IMR-90 (cell line): ENCODE measurements at regions not wholly inside any gene's neighbourhood (a gene's known extent, or its start where the extent isn't known, plus 50 kb on each side); places are given as distances from the start of the nearest gene placed in this dataset.

Source experiments
- ATAC-seq: fragments of 200-7000 bp; cut with Tn5 transposase; 2 replicates; pipeline ENCODE4 v1.9.1; 2020; ENCODE audit warnings: low read depth, mild to moderate bottlenecking, moderate library complexity
- BruUV-seq: library from RNA; stranded (reverse); fragments of 400-500 nt; replicated peaks from 2 replicates; lab custom pipeline; 2021; lab: Mats Ljungman, UMichigan
- CTCF ChIA-PET: fragments of 300-600 bp; formaldehyde crosslinking; extraction: SDS; loops from one replicate; lab custom pipeline; 2021; ENCODE audit warnings: antibody characterized with exemption; lab: Yijun Ruan, JAX
- POLR2A ChIA-PET: fragments of 300-600 bp; sonication (Branson Sonifier 250); formaldehyde crosslinking; loops from one replicate; lab custom pipeline; 2022; ENCODE audit warnings: antibody characterized with exemption; ENCODE audit not compliant: unreplicated experiment; lab: Charles Lee
- DNase-seq: peaks from one replicate; pipeline ENCODE4 v3.0.0; 2013
- H2AFZ ChIP-seq: replicated peaks from 2 replicates; pipeline ENCODE3; 2013; ENCODE audit warnings: low read length, mild to moderate bottlenecking; ENCODE audit not compliant: poor library complexity
- H2AK5ac ChIP-seq: 2 replicates; pipeline ENCODE4 v1.6.1; 2013; ENCODE audit warnings: low read depth, low read length, inconsistent platforms
- H2AK9ac ChIP-seq: replicated peaks from 2 replicates; pipeline ENCODE3; 2013; ENCODE audit warnings: mild to moderate bottlenecking, low read depth, low read length, moderate library complexity; ENCODE audit not compliant: poor library complexity
- H2BK120ac ChIP-seq: 2 replicates; pipeline ENCODE4 v1.6.1; 2013; ENCODE audit warnings: low read depth, low read length, inconsistent platforms
- H2BK15ac ChIP-seq: 3 replicates; pipeline ENCODE4 v1.6.1; 2013; ENCODE audit warnings: low read depth, low read length, inconsistent platforms
- H2BK20ac ChIP-seq: 2 replicates; pipeline ENCODE4 v1.6.1; 2013; ENCODE audit warnings: low read depth, mild to moderate bottlenecking, inconsistent platforms, low read length, moderate library complexity
- H2BK5ac ChIP-seq: 2 replicates; pipeline ENCODE4 v1.6.1; 2013; ENCODE audit warnings: mild to moderate bottlenecking, low read depth, low read length, inconsistent platforms; ENCODE audit not compliant: poor library complexity, severe bottlenecking
- H3K14ac ChIP-seq: replicated peaks from 2 replicates; pipeline ENCODE4 v1.6.1; 2013; ENCODE audit warnings: low read depth, low read length, inconsistent platforms
- H3K18ac ChIP-seq: 2 replicates; pipeline ENCODE4 v1.6.1; 2013; ENCODE audit warnings: low read depth, low read length, control low read depth
- H3K23ac ChIP-seq: 2 replicates; pipeline ENCODE4 v1.6.1; 2013; ENCODE audit warnings: low read depth, low read length, inconsistent platforms
- H3K27ac ChIP-seq: 2 replicates; pipeline ENCODE4 v1.5.1; 2013; ENCODE audit warnings: mild to moderate bottlenecking, control low read depth, low read length; ENCODE audit not compliant: insufficient read depth
- H3K27me3 ChIP-seq: 2 replicates; pipeline ENCODE4 v1.6.1; 2013; ENCODE audit warnings: low read length; ENCODE audit not compliant: control insufficient read depth, insufficient read depth
- H3K36me3 ChIP-seq: 2 replicates; pipeline ENCODE4 v1.6.1; 2013; ENCODE audit warnings: low read length, mixed read lengths; ENCODE audit not compliant: control insufficient read depth, insufficient read depth
- H3K4ac ChIP-seq: 2 replicates; pipeline ENCODE4 v1.6.1; 2013; ENCODE audit warnings: low read depth, low read length, inconsistent platforms
- H3K4me1 ChIP-seq: 2 replicates; pipeline ENCODE4 v1.6.1; 2013; ENCODE audit warnings: low read length, mixed read lengths; ENCODE audit not compliant: control insufficient read depth, insufficient read depth
- H3K4me2 ChIP-seq: 2 replicates; pipeline ENCODE4 v1.6.1; 2013; ENCODE audit warnings: low read depth, mild to moderate bottlenecking, control low read depth, low read length, moderate library complexity
- H3K4me3 ChIP-seq: 2 replicates; pipeline ENCODE4 v1.5.1; 2013; ENCODE audit warnings: low read depth, mild to moderate bottlenecking, control low read depth, low read length, moderate library complexity; ENCODE audit not compliant: insufficient read depth
- H3K56ac ChIP-seq: 2 replicates; pipeline ENCODE4 v1.6.1; 2013; ENCODE audit warnings: low read length, inconsistent platforms; ENCODE audit not compliant: insufficient read depth; ENCODE audit errors: extremely low read depth
- H3K79me1 ChIP-seq, 2 experiments: 2 replicates each; pipeline ENCODE4 v1.6.1; 2013; ENCODE audit warnings: low read length in 2 of 2, inconsistent platforms in 1 of 2, low read depth in 1 of 2
- H3K9ac ChIP-seq: 2 replicates; pipeline ENCODE4 v1.6.1; 2013; ENCODE audit warnings: low read depth, low read length, control low read depth
- H3K9me1 ChIP-seq: 2 replicates; pipeline ENCODE4 v1.6.1; 2013; ENCODE audit warnings: low read length, inconsistent platforms; ENCODE audit not compliant: insufficient read depth
- H3K9me3 ChIP-seq: 2 replicates; pipeline ENCODE4 v1.6.1; 2013; ENCODE audit warnings: low read length; ENCODE audit not compliant: control insufficient read depth, insufficient read depth
- H4K20me1 ChIP-seq: 2 replicates; pipeline ENCODE4 v1.6.1; 2013; ENCODE audit warnings: low read length, inconsistent platforms; ENCODE audit not compliant: insufficient read depth
- H4K5ac ChIP-seq: 2 replicates; pipeline ENCODE4 v1.6.1; 2013; ENCODE audit warnings: mild to moderate bottlenecking, low read depth, low read length, control low read depth
- H4K8ac ChIP-seq, 2 experiments: 2 replicates each; pipeline ENCODE4 v1.6.1; 2013; ENCODE audit warnings: low read depth in 2 of 2, low read length in 2 of 2, control low read depth in 1 of 2, inconsistent platforms in 1 of 2
- H4K91ac ChIP-seq: 2 replicates; pipeline ENCODE4 v1.6.1; 2013; ENCODE audit warnings: low read depth, low read length, inconsistent platforms; ENCODE audit not compliant: insufficient read depth
- BHLHE40 ChIP-seq: fragments of 150-350 bp; IDR thresholded peaks from 2 replicates; pipeline ENCODE4 v1.6.1; 2016; ENCODE audit warnings: mild to moderate bottlenecking, low read depth, low read length
- CEBPB ChIP-seq: IDR thresholded peaks from 2 replicates; pipeline ENCODE4 v1.6.1; 2012; ENCODE audit warnings: low read depth, low read length, improper control_type of control experiment
- CHD1 ChIP-seq: IDR thresholded peaks from 2 replicates; pipeline ENCODE4 v1.6.1; 2012; ENCODE audit warnings: low read depth, low read length, improper control_type of control experiment
- CTCF ChIP-seq: conservative IDR thresholded peaks from 2 replicates; pipeline ENCODE4 v1.5.1; 2012; ENCODE audit warnings: mild to moderate bottlenecking, low read depth, low read length, improper control_type of control experiment
- FOS ChIP-seq: fragments of 150-350 bp; IDR thresholded peaks from 2 replicates; pipeline ENCODE4 v1.6.1; 2016; ENCODE audit warnings: low read depth, low read length
- MAFK ChIP-seq: IDR thresholded peaks from 2 replicates; pipeline ENCODE4 v1.6.1; 2012; ENCODE audit warnings: low read depth, low read length, improper control_type of control experiment
- MAZ ChIP-seq: IDR thresholded peaks from 2 replicates; pipeline ENCODE4 v1.6.1; 2012; ENCODE audit warnings: low read depth, mild to moderate bottlenecking, low read length, improper control_type of control experiment, moderate library complexity, borderline replicate concordance
- MXI1 ChIP-seq: IDR thresholded peaks from 2 replicates; pipeline ENCODE4 v1.6.1; 2012; ENCODE audit warnings: low read depth, mild to moderate bottlenecking, low read length, moderate library complexity, borderline replicate concordance
- NFE2L2 ChIP-seq: fragments of 150-350 bp; IDR thresholded peaks from 2 replicates; pipeline ENCODE4 v1.6.1; 2016; ENCODE audit warnings: low read depth, mild to moderate bottlenecking, low read length
- RAD21 ChIP-seq: IDR thresholded peaks from 2 replicates; pipeline ENCODE4 v1.6.1; 2012; ENCODE audit warnings: low read length, improper control_type of control experiment
- WGBS, 2 experiments: methylation state at CpG; one replicate each; pipeline versions ENCODE4 v1.1.5 to v1.1.7; 2013; ENCODE audit warnings: missing lambda C conversion rate in 2 of 2; ENCODE audit not compliant: insufficient read length in 1 of 2; ENCODE audit errors: extremely low coverage in 2 of 2; 5-methylcytosine and 5-hydroxymethylcytosine counted together
- dilution Hi-C: fragments of 300-500 bp; cut with HindIII; formaldehyde crosslinking; loops from one replicate; pipeline ENCODE4 v1.14.3; 2018; ENCODE audit warnings: low sequenced_read_pairs; ENCODE audit not compliant: unreplicated experiment
- in situ Hi-C: fragments of 300-500 bp; cut with MboI; formaldehyde crosslinking; loops from 3 replicates; pipeline ENCODE4 v1.14.3; 2019; ENCODE audit warnings: low sequenced_read_pairs, inconsistent platforms, mixed read lengths
- intact Hi-C: fragments of 100-400 bp; cut with micrococcal nuclease; formaldehyde crosslinking; loops from 2 replicates; pipeline ENCODE4 v1.10.0; 2022
- TF ChIP-seq, protein P1 (sequence below): fragments of 150-350 bp; IDR thresholded peaks from 2 replicates; pipeline ENCODE4 v1.6.1; 2016; ENCODE audit warnings: low read depth, mild to moderate bottlenecking, low read length, moderate library complexity, borderline replicate concordance

DNA sequence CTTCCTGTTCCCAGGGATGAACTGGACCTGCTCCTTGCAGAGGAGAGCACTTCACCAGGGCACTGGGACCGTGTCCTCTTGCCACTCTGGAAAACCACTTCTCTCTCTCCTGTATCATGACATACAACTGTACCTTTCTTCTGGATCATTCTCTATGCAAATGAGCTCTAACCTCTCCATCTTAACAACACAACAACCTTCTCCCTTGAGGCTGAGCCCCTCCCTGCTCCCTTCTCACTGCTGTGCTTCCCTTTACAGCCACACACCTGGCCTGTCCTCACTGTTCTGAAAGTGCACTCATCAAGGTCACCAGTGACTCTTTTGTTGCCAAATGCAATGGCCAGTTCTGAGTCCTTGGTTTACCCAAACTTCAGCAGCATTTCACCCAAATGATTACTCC, 54.5 kb upstream of the MRPS6 start:
- Histone ChIP-seq H4K20me1 (no peaks in the 10 kb centered on the region), H3K27ac (no peak overlapping the region), H4K8ac (no peak overlapping the region), H3K9me3 (peaks cover 12% of the 10 kb centered on the region), H3K79me1 (no peaks in the 10 kb centered on the region), H4K91ac (no peak overlapping the region), H3K4me1 (peaks cover 2% of the 10 kb centered on the region; the same call in 1 of the 2 replicates), H2BK15ac (no peak overlapping the region), H2AFZ (no peak overlapping the region), H3K4me3 (no peak overlapping the region), H3K4ac (no peak overlapping the region), H3K23ac (no peak overlapping the region), H3K18ac (no peak overlapping the region), H3K27me3 (peaks cover 8% of the 10 kb centered on the region), H2AK9ac (no peak overlapping the region), H2BK5ac (no peak overlapping the region), H3K36me3 (no peaks in the 10 kb centered on the region), H3K9ac (no peak overlapping the region), H4K5ac (no peak overlapping the region), H3K4me2 (no peak overlapping the region), H3K14ac (no peak overlapping the region), H2BK120ac (no peak overlapping the region), H3K9me1 (peaks cover 4% of the 10 kb centered on the region; the same call in 1 of the 2 replicates), H2BK20ac (no peak overlapping the region), H3K56ac (no peak overlapping the region), H2AK5ac (no peak overlapping the region)
- dilution Hi-C loops, result no loop called here
- in situ Hi-C loops, result no loop called here
- CTCF ChIA-PET, result no interaction called here
- POLR2A ChIA-PET, result no interaction called here
- intact Hi-C loops, result no loop called here
- no TSS peak for BruUV-seq
- ATAC-seq, result no peak
- 63% methylated on average over 1 of the region's 1 CpG; no CpG with 5 or more reads in 1 of the 2 experiments for WGBS, 2 experiments
- TF ChIP-seq MAFK, result no peak
- no peak for TF ChIP-seq FOS
- TF ChIP-seq MAZ, result no peak
- TF ChIP-seq CTCF, result no peak
- no peak for TF ChIP-seq BHLHE40
- no peak for TF ChIP-seq CEBPB
- TF ChIP-seq CHD1, result no peak
- no peak for TF ChIP-seq MXI1
- no peak for TF ChIP-seq RAD21
- TF ChIP-seq, protein P1, sequence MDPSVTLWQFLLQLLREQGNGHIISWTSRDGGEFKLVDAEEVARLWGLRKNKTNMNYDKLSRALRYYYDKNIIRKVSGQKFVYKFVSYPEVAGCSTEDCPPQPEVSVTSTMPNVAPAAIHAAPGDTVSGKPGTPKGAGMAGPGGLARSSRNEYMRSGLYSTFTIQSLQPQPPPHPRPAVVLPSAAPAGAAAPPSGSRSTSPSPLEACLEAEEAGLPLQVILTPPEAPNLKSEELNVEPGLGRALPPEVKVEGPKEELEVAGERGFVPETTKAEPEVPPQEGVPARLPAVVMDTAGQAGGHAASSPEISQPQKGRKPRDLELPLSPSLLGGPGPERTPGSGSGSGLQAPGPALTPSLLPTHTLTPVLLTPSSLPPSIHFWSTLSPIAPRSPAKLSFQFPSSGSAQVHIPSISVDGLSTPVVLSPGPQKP, result no peak
- no peak for TF ChIP-seq NFE2L2
- DNase-seq, result no peak
